ENCODE measurements at regions not wholly inside any gene's neighbourhood (a gene's known extent, or its start where the extent isn't known, plus 50 kb on each side); places are given as distances from the start of the nearest gene placed in this dataset.

GRCh38 chr5:51651476-51651875, 268.2 kb downstream of the ISL1 start:
- no peak overlapping the region for H3K27ac ChIP-seq

GRCh38 chr5:51651889-51652288, 268.6 kb downstream of the ISL1 start:
- TF ChIP-seq ZFX (IDR thresholded peaks at IDR 0.05) (no peak), CTCF (conservative IDR thresholded peaks at IDR 0.05) (no peak)
- no peak overlapping the region for H3K27ac ChIP-seq

More at GRCh38 chr5:51651476-51651875, 268.2 kb downstream of the ISL1 start:
- TF ChIP-seq ZFX (IDR thresholded peaks at IDR 0.05) (no peak), CTCF (conservative IDR thresholded peaks at IDR 0.05) (no peak)

DNA sequence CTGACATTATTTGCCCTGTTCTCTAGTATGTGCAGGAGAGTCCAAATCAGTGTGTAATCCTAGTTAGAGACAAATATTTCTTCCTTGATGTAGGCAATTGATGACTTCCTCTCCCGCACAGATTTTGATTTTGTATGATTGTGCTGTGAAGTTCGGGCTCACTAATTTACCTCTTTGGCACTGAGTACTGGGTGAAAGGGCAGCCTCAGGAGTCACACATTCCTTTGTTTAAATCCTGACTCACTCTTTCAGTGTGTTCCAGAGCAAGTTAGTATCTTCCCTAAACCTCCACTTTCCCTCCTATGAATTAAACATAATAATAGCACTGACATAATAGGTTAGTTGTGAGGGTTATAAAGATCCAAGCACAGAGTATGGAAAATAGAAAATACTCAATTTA, 269.7 kb downstream of the ISL1 start:
- TF ChIP-seq ZFX (IDR thresholded peaks at IDR 0.05) (no peak), CTCF (conservative IDR thresholded peaks at IDR 0.05) (no peak)
- no peak overlapping the region for H3K27ac ChIP-seq

GRCh38 chr5:51657340-51658240, 274.3 kb downstream of the ISL1 start:
- H3K27ac ChIP-seq = no peak overlapping the region
- TF ChIP-seq CTCF (conservative IDR thresholded peaks at IDR 0.05) (no peak), ZFX (IDR thresholded peaks at IDR 0.05) (no peak)

DNA sequence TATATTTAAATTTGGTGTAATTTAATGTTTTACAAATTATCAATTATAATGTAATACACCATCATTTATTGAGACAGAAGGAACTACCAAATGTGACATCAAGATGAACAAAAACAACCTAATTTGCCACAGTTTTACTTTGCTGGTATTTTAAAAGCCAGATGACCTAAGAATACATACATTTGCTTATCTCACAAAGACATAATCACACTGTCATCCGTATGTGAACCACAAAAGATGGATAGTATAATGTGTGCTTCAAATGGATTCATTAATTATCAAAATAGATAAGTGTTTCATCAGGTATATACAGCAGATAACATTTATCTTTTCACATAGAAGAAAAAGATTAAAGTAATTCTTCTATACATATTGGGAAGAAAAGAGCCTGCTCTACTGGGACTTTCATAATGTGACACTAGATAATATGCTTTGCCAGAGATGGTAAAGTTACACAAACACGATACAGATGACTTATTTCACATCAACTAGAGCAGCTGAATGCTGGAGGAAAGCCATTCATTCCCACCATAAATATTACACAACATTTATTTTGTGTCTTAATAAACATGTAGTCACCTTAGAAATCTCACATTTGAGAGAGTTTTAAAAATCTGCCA, 278.5 kb downstream of the ISL1 start:
- H3K27ac ChIP-seq = no peak overlapping the region
- TF ChIP-seq CTCF (conservative IDR thresholded peaks at IDR 0.05) (no peak), ZFX (IDR thresholded peaks at IDR 0.05) (no peak)

DNA sequence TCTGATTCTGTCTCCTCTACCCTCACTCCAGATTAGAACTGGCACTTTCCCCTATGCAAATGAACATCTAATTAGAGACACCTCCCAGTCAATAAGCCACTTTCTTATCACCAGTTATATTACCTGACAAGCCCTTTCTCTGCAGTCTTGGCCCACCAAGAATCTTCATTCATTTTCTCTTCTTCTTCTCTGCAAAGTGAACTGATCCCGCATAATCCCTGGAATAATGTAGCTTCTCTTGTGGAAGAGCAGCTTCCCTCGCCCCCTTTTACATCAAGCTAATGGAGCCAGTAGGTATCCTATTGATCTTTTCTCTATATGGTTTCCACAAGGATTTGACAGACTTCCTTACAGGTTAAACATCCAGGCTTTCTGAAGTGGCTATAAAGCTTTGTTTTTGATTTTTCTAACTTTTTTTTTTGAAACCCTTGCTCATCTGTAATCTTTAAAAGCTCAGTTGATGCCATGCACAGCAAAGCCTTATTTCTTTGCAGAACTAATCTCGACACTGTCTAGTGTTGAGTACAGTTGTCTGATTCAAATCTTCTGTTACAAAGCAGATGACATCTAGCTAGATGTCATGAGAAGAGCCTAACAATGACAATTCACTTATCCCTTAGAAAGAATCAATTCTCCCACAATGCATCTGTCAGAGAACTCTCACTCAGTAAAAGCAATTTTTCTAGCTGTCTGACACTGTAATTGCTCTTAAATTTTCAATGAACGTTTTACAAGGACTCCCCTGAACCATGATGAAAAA, 281.4 kb downstream of the ISL1 start:
- no peak overlapping the region for H3K27ac ChIP-seq
- no peak for TF ChIP-seq ZFX (IDR thresholded peaks at IDR 0.05)
- TF ChIP-seq CTCF (conservative IDR thresholded peaks at IDR 0.05) = no peak

- H3K27ac ChIP-seq = no peak overlapping the region
- no peak for TF ChIP-seq CTCF (conservative IDR thresholded peaks at IDR 0.05)
- no peak for TF ChIP-seq ZFX (IDR thresholded peaks at IDR 0.05)
Observed at GRCh38 chr5:51665251-51665593, 282.0 kb downstream of the ISL1 start.

Data from C4-2B (cell line).